Trophoblast cell (in vitro differentiated cells and primary cell): ENCODE measurements at regions not wholly inside any gene's neighbourhood (a gene's known extent, or its start where the extent isn't known, plus 50 kb on each side); places are given as distances from the start of the nearest gene placed in this dataset.
"Not testable (repeated sequence)": the region's sequence is repeated elsewhere in the genome, so short reads cannot be mapped to it uniquely, and the experiment has no call there.

ENCODE experiments used
- DNase-seq, 2 donors: peaks; one replicate each; pipeline ENCODE4 v3.0.0-alpha.2; 2016
- H2AFZ ChIP-seq: 2 replicates; pipeline ENCODE4 v1.6.1; 2013; ENCODE audit warnings: low read length, moderate library complexity, mild to moderate bottlenecking; ENCODE audit not compliant: insufficient read depth, poor library complexity
- H2AK5ac ChIP-seq: 2 replicates; pipeline ENCODE4 v1.6.1; 2013; ENCODE audit warnings: mild to moderate bottlenecking, low read length
- H2BK120ac ChIP-seq: 2 replicates; pipeline ENCODE4 v1.6.1; 2013; ENCODE audit warnings: low read length, mild to moderate bottlenecking, moderate library complexity; ENCODE audit not compliant: insufficient read depth, poor library complexity
- H2BK12ac ChIP-seq: 2 replicates; pipeline ENCODE4 v1.6.1; 2013; ENCODE audit warnings: mild to moderate bottlenecking, low read length, moderate library complexity
- H2BK5ac ChIP-seq: 2 replicates; pipeline ENCODE4 v1.6.1; 2013; ENCODE audit warnings: low read length, low read depth, moderate library complexity, mild to moderate bottlenecking; ENCODE audit not compliant: poor library complexity
- H3K14ac ChIP-seq: 2 replicates; pipeline ENCODE4 v1.6.1; 2013; ENCODE audit warnings: mild to moderate bottlenecking, low read length
- H3K18ac ChIP-seq: 2 replicates; pipeline ENCODE4 v1.6.1; 2013; ENCODE audit warnings: mild to moderate bottlenecking, low read length
- H3K23ac ChIP-seq: 2 replicates; pipeline ENCODE4 v1.6.1; 2013; ENCODE audit warnings: low read length
- H3K27ac ChIP-seq: 2 replicates; pipeline ENCODE4 v1.5.1; 2013; ENCODE audit warnings: low read depth, mild to moderate bottlenecking, inconsistent platforms, low read length, moderate library complexity
- H3K27me3 ChIP-seq: 2 replicates; pipeline ENCODE4 v1.6.1; 2013; ENCODE audit warnings: inconsistent platforms, mild to moderate bottlenecking, low read length, moderate library complexity; ENCODE audit not compliant: insufficient read depth
- H3K36me3 ChIP-seq, 2 experiments: 1 replicate in 1 of 2; 2 replicates in 1 of 2; pipeline ENCODE4 v1.6.1; 2013; ENCODE audit warnings: low read length in 2 of 2, mild to moderate bottlenecking in 2 of 2, moderate library complexity in 1 of 2; ENCODE audit not compliant: insufficient read depth in 2 of 2, control insufficient read depth in 1 of 2
- H3K4ac ChIP-seq: 2 replicates; pipeline ENCODE4 v1.6.1; 2013; ENCODE audit warnings: low read depth, mild to moderate bottlenecking, low read length, moderate library complexity
- H3K4me1 ChIP-seq, 2 experiments: 1 replicate in 1 of 2; 2 replicates in 1 of 2; pipeline ENCODE4 v1.6.1; 2013; ENCODE audit warnings: low read length in 2 of 2, mild to moderate bottlenecking in 2 of 2, moderate library complexity in 1 of 2; ENCODE audit not compliant: insufficient read depth in 2 of 2, control insufficient read depth in 1 of 2
- H3K4me2 ChIP-seq: 2 replicates; pipeline ENCODE4 v1.6.1; 2013; ENCODE audit warnings: inconsistent platforms, mild to moderate bottlenecking, low read length, moderate library complexity
- H3K4me3 ChIP-seq: 2 replicates; pipeline ENCODE4 v1.5.1; 2013; ENCODE audit warnings: mild to moderate bottlenecking, low read depth, low read length, inconsistent platforms
- H3K79me1 ChIP-seq: one replicate; pipeline ENCODE4 v1.6.1; 2013; ENCODE audit warnings: low read length
- H3K79me2 ChIP-seq: 2 replicates; pipeline ENCODE4 v1.6.1; 2013; ENCODE audit warnings: low read length, mild to moderate bottlenecking; ENCODE audit not compliant: control insufficient read depth, insufficient read depth, poor library complexity
- H3K9ac ChIP-seq: 2 replicates; pipeline ENCODE4 v1.6.1; 2013; ENCODE audit warnings: mild to moderate bottlenecking, low read length
- H3K9me3 ChIP-seq: 2 replicates; pipeline ENCODE4 v1.6.1; 2013; ENCODE audit warnings: low read depth, mild to moderate bottlenecking, control low read depth, inconsistent platforms, low read length; ENCODE audit not compliant: insufficient read depth
- H4K12ac ChIP-seq: 2 replicates; pipeline ENCODE4 v1.6.1; 2013; ENCODE audit warnings: low read depth, mild to moderate bottlenecking, low read length, moderate library complexity
- H4K8ac ChIP-seq: 2 replicates; pipeline ENCODE4 v1.6.1; 2013; ENCODE audit warnings: low read depth, mild to moderate bottlenecking, low read length, moderate library complexity
- H4K91ac ChIP-seq: one replicate; pipeline ENCODE4 v1.6.1; 2013; ENCODE audit warnings: low read depth, mild to moderate bottlenecking, low read length, moderate library complexity
- WGBS: extraction: QIAGEN DNeasy Blood & Tissue Kit; methylation state at CpG from one replicate; pipeline ENCODE4 v1.1.7; 2013; ENCODE audit warnings: missing lambda C conversion rate; ENCODE audit not compliant: insufficient read length, insufficient coverage; ENCODE audit errors: extremely low coverage; 5-methylcytosine and 5-hydroxymethylcytosine counted together

DNA sequence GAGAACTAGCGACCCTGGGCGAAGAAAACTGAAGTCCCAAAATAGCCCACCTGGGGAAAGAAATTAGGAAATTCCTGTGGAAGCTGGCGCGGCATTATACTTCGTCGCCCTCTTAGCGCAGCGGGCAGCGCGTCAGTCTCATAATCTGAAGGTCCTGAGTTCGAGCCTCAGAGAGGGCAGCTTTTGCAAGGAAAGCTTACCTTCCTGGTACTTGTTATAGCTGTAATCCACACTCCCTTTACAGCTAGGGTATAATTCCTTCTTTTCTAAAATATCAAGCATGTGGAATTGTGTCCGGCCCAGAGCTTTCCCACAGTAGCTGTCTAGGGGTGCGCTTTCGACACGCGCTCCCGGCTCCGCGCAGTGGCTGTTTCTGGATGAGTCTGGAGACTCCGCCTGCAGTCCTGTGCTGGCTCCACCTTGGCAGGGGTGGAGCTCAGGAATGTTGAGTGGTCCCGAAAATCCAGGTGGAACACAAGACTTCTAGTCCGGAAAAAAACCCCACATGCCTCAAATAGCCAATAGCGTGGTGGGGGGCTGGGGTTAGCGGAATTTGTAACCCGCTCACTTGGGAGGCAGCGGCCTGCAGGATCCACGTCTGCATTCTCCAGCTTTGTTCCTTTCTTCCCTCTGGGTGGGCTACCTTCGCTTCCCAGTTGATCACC is 83.7 kb upstream of the ZNF322 start:
- H2BK120ac ChIP-seq, result no peak overlapping the region
- no CpG with 5 or more reads among the region's 28 CpGs for WGBS

GRCh38 chr6:26743941-26744699 is 84.6 kb upstream of the ZNF322 start:
- Histone ChIP-seq H3K14ac (no peak overlapping the region), H2BK5ac (no peak overlapping the region), H4K91ac (no peak overlapping the region), H2BK120ac (no peak overlapping the region), H3K79me2 (no peaks in the 10 kb centered on the region), H2BK12ac (no peak overlapping the region), H3K9me3 (no peaks in the 10 kb centered on the region), H3K4me3 (peak overlapping the region; percentile 48), H3K4me2 (peak overlapping the region; percentile 87), H3K23ac (no peak overlapping the region), H3K4ac (no peak overlapping the region), H4K12ac (no peak overlapping the region), H4K8ac (no peak overlapping the region), H3K9ac (no peak overlapping the region), H3K36me3 (no peaks in the 10 kb centered on the region), H3K27me3 (no peaks in the 10 kb centered on the region), H3K79me1 (no peaks in the 10 kb centered on the region), H2AFZ (no peak overlapping the region), H3K4me1 (peaks cover 0 to 4% of the 10 kb centered on the region in 2 experiments), H3K18ac (no peak overlapping the region), H2AK5ac (no peak overlapping the region), H3K27ac (no peak overlapping the region)
- DNase-seq, result no peak
- no CpG with 5 or more reads among the region's 27 CpGs for WGBS

More for the DNA sequence above, 83.7 kb upstream of the ZNF322 start:
- Histone ChIP-seq H3K4me1 (peaks cover 0 to 3% of the 10 kb centered on the region in 2 experiments), H2BK5ac (no peak overlapping the region), H3K27ac (no peak overlapping the region), H3K9ac (no peak overlapping the region), H3K18ac (no peak overlapping the region), H2AFZ (no peak overlapping the region), H3K36me3 (no peaks in the 10 kb centered on the region), H3K79me2 (no peaks in the 10 kb centered on the region), H3K4me2 (peak overlapping the region; percentile 87), H4K12ac (no peak overlapping the region), H3K4me3 (peak overlapping the region; percentile 50), H2BK12ac (no peak overlapping the region), H3K23ac (no peak overlapping the region), H2AK5ac (no peak overlapping the region), H3K79me1 (no peaks in the 10 kb centered on the region), H3K9me3 (no peaks in the 10 kb centered on the region), H3K14ac (no peak overlapping the region), H4K91ac (no peak overlapping the region), H4K8ac (no peak overlapping the region), H3K4ac (no peak overlapping the region), H3K27me3 (no peaks in the 10 kb centered on the region)
- no peak for DNase-seq

DNA sequence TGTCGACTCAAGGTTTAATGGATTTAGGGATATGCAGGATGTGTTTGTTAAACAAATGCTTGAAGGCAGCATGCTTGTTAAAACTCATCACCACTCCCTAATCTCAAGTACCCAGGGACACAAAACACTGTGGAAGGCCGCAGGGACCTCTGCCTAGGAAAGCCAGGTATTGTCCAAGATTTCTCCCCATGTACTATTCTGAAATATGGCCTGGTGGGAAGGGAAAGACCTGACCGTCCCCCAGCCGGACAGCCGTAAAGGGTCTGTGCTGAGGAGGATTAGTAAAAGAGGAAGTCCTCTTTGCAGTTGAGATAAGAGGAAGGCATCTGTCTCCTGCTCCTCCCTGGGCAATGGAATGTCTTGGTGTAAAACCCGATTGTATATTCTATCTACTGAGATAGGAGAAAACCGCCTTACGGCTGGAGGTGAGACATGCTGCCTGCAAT is 85.3 kb upstream of the ZNF322 start:
- not testable (repeated sequence) for H4K12ac ChIP-seq, H3K36me3 ChIP-seq, H3K4ac ChIP-seq, H3K4me3 ChIP-seq, H3K23ac ChIP-seq, H3K79me1 ChIP-seq, H3K4me2 ChIP-seq, H4K91ac ChIP-seq, H3K14ac ChIP-seq, H2BK5ac ChIP-seq, H2AFZ ChIP-seq, H2BK12ac ChIP-seq, DNase-seq, H3K4me1 ChIP-seq, H3K9me3 ChIP-seq, H3K79me2 ChIP-seq, H4K8ac ChIP-seq, H3K9ac ChIP-seq, H3K18ac ChIP-seq, H3K27me3 ChIP-seq, H2BK120ac ChIP-seq, H2AK5ac ChIP-seq
- WGBS, result no CpG with 5 or more reads among the region's 8 CpGs
- peak overlapping the region; percentile 25 for H3K27ac ChIP-seq

DNA sequence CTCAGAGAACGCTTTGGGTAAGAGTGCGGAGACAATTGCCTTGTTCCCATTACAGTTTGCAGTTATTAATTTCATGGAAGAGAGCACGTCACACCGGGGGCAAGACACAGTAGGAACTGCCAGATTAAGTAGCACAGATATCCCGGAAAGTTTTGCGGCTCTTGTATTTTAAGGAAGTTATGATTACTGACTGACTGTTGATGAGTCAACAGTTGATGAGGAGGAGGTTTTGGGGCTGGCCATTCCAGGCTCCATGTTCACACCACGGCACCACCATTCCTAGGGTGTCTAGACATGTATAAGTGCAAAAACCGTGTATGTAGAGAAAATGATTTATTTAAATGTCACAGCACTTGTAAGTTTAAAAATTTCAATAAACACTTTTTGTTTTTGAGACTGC is 86.4 kb upstream of the ZNF322 start:
- not testable (repeated sequence) for H4K8ac ChIP-seq, H4K91ac ChIP-seq, H3K79me1 ChIP-seq, H3K36me3 ChIP-seq, H3K23ac ChIP-seq, H2AK5ac ChIP-seq, DNase-seq, H3K4me2 ChIP-seq, H3K9ac ChIP-seq, H3K27ac ChIP-seq, H3K18ac ChIP-seq, H3K4me3 ChIP-seq, H2BK12ac ChIP-seq, H3K4me1 ChIP-seq, H3K27me3 ChIP-seq, H3K9me3 ChIP-seq, H3K14ac ChIP-seq, H2AFZ ChIP-seq, H2BK5ac ChIP-seq, H4K12ac ChIP-seq, H2BK120ac ChIP-seq, H3K4ac ChIP-seq, H3K79me2 ChIP-seq
- no CpG with 5 or more reads among the region's 8 CpGs for WGBS
